ENCODE measurements at regions not wholly inside any gene's neighbourhood (a gene's known extent, or its start where the extent isn't known, plus 50 kb on each side); places are given as distances from the start of the nearest gene placed in this dataset.

DNA sequence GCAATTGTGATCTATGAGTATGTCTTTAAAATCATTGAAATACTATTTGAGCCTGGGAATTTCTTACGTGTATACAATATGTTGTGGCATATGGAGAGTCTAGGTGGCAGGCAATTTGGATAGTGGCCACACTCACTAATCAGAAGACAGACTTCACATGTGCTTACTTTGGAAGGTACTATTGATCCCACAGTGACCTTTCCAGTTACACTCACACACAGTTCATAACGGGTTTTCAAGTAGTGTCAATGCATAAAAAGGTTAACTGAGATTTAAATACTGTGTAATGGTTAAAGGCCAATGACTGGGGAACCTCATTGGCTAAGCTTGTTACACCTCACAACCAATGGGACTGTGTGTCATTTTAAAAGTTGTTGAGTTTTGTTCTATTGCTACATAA, 783.2 kb downstream of the RPA4 start:
- TF ChIP-seq, protein P1, sequence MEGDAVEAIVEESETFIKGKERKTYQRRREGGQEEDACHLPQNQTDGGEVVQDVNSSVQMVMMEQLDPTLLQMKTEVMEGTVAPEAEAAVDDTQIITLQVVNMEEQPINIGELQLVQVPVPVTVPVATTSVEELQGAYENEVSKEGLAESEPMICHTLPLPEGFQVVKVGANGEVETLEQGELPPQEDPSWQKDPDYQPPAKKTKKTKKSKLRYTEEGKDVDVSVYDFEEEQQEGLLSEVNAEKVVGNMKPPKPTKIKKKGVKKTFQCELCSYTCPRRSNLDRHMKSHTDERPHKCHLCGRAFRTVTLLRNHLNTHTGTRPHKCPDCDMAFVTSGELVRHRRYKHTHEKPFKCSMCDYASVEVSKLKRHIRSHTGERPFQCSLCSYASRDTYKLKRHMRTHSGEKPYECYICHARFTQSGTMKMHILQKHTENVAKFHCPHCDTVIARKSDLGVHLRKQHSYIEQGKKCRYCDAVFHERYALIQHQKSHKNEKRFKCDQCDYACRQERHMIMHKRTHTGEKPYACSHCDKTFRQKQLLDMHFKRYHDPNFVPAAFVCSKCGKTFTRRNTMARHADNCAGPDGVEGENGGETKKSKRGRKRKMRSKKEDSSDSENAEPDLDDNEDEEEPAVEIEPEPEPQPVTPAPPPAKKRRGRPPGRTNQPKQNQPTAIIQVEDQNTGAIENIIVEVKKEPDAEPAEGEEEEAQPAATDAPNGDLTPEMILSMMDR (IDR thresholded peaks at IDR 0.05; ENCODE audit: borderline replicate concordance, insufficient read depth, low read depth, low read length), result no peak
- no peak overlapping the region for H3K4me3 ChIP-seq (ENCODE audit: low read depth, low read length)

GRCh38 chrX:97668126-97668525, 784.4 kb downstream of the RPA4 start:
- TF ChIP-seq, protein P1 (IDR thresholded peaks at IDR 0.05; ENCODE audit: borderline replicate concordance, insufficient read depth, low read depth, low read length), result no peak
- H3K4me3 ChIP-seq (ENCODE audit: low read depth, low read length), result no peak overlapping the region

GRCh38 chrX:97672138-97672537, 788.4 kb downstream of the RPA4 start:
- H3K4me3 ChIP-seq (ENCODE audit: low read depth, low read length), result no peak overlapping the region
- TF ChIP-seq, protein P1 (IDR thresholded peaks at IDR 0.05; ENCODE audit: borderline replicate concordance, insufficient read depth, low read depth, low read length), result no peak

DNA sequence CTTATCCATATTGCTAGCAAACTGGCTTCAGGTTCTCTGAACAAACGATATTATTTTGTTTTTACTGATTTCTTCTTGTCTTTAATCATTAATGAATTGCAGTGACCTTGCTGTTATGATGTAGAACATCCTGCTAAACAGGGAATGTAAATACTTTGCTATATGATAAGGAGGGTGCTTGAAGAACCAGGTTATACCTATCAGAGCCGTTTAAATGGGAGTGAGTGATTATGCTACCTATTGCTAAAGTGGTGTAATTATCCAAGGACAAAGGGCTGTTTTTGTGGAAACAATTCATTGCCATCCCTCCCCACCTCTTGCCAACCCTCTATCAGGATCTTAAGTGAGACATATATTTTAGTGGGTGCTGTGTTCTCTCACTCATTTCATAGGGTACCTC, 788.9 kb downstream of the RPA4 start:
- TF ChIP-seq, protein P1 (IDR thresholded peaks at IDR 0.05; ENCODE audit: borderline replicate concordance, insufficient read depth, low read depth, low read length), result no peak
- no peak overlapping the region for H3K4me3 ChIP-seq (ENCODE audit: low read depth, low read length)

DNA sequence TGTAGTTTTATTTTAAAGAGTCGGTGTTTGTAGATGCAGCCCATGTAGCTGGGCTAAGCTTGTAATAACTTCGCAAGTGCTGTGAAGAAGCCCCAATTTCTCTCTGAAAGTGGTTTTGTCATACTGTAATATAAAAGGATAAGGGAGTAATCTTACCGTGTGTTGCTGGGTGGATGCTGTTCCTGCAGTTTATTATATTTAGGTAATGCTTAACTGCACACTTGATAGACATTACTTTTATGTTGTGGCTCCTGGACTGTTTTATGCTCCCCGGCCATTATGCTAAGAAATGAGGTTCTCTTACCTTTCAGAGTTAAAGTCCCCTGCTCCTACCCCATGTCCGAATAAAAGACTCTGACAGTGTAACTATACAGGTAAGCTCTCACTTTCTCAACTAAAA, 789.4 kb downstream of the RPA4 start:
- no peak overlapping the region for H3K4me3 ChIP-seq (ENCODE audit: low read depth, low read length)
- TF ChIP-seq, protein P1 (IDR thresholded peaks at IDR 0.05; ENCODE audit: borderline replicate concordance, insufficient read depth, low read depth, low read length), result no peak

- TF ChIP-seq, protein P1 (IDR thresholded peaks at IDR 0.05; ENCODE audit: borderline replicate concordance, insufficient read depth, low read depth, low read length), result no peak
- no peak overlapping the region for H3K4me3 ChIP-seq (ENCODE audit: low read depth, low read length)
Measured at GRCh38 chrX:97682991-97683840, 799.5 kb downstream of the RPA4 start.

GRCh38 chrX:97685753-97686152, 802.0 kb downstream of the RPA4 start:
- H3K4me3 ChIP-seq (ENCODE audit: low read depth, low read length), result no peak overlapping the region
- TF ChIP-seq, protein P1 (IDR thresholded peaks at IDR 0.05; ENCODE audit: borderline replicate concordance, insufficient read depth, low read depth, low read length), result peak; percentile 50; the same call in 1 of the 2 replicates
